Neural crest cell (in vitro differentiated cells): ENCODE measurements at regions not wholly inside any gene's neighbourhood (a gene's known extent, or its start where the extent isn't known, plus 50 kb on each side); places are given as distances from the start of the nearest gene placed in this dataset.

Experiments used
- DNase-seq: peaks from one replicate; pipeline ENCODE4 v3.0.0; 2021; ENCODE audit warnings: low read depth, mixed read lengths, low spot score
- H3K27ac Mint-ChIP-seq: one replicate; pipeline ENCODE4 v1.8.0; 2021; ENCODE audit warnings: mild to moderate bottlenecking, mixed read lengths; ENCODE audit not compliant: unreplicated experiment
- H3K27me3 Mint-ChIP-seq: 2 replicates; pipeline ENCODE4 v1.8.0; 2021; ENCODE audit warnings: low read depth, mild to moderate bottlenecking, mixed read lengths
- H3K36me3 Mint-ChIP-seq: 2 replicates; pipeline ENCODE4 v1.8.0; 2021; ENCODE audit warnings: low read depth, mild to moderate bottlenecking, mixed read lengths
- H3K4me1 Mint-ChIP-seq: 2 replicates; pipeline ENCODE4 v1.8.0; 2021; ENCODE audit warnings: mixed read lengths
- H3K4me3 Mint-ChIP-seq: one replicate; pipeline ENCODE4 v1.8.0; 2021; ENCODE audit warnings: mild to moderate bottlenecking, mixed read lengths
- H3K9me3 Mint-ChIP-seq: 2 replicates; pipeline ENCODE4 v1.8.0; 2021; ENCODE audit warnings: mixed read lengths
- TF ChIP-seq, protein P1 (sequence below): fragments of 200-600 bp; sonication (generic); conservative IDR thresholded peaks from 2 replicates; pipeline ENCODE4 v1.5.0; 2021; ENCODE audit warnings: antibody characterized with exemption, mild to moderate bottlenecking

DNA sequence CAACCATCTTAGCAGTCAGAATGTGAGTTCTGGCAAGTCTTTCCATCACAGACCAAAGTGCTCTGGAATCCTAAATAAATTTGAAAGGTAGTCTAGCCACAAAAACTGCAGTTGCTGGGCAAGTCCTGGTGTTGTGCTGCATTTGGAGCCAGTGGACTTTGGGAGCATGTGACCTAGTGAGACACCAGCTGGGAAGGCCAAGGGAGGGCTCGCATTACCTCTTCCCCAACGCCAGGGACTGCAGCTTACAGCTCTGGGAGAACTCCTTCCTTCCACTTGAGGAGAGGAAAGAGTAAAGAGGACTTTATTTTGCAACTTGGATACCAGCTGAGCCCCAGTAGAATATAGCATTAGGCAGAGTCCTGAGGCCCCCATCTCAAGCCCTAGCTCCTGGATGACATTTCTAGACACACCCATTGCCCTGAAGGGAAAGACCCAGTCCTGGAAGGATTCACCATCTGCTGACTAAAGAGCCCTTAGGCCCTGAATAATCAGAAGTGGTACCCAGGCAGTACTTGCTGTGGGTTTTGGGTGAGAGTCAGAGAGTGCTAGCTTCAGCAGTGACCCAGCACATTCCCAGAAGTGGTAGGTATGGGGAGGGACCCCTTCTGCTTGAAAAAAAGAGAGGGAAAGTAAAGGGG, 190.7 kb downstream of the NUF2 start:
- Mint-ChIP-seq H3K9me3 (peaks cover 7% of the 10 kb centered on the region), H3K27ac (no peak overlapping the region), H3K27me3 (no peaks in the 10 kb centered on the region), H3K4me1 (no peaks in the 10 kb centered on the region), H3K4me3 (no peak overlapping the region), H3K36me3 (peaks cover 2% of the 10 kb centered on the region)
- no peak for DNase-seq
- TF ChIP-seq, protein P1, sequence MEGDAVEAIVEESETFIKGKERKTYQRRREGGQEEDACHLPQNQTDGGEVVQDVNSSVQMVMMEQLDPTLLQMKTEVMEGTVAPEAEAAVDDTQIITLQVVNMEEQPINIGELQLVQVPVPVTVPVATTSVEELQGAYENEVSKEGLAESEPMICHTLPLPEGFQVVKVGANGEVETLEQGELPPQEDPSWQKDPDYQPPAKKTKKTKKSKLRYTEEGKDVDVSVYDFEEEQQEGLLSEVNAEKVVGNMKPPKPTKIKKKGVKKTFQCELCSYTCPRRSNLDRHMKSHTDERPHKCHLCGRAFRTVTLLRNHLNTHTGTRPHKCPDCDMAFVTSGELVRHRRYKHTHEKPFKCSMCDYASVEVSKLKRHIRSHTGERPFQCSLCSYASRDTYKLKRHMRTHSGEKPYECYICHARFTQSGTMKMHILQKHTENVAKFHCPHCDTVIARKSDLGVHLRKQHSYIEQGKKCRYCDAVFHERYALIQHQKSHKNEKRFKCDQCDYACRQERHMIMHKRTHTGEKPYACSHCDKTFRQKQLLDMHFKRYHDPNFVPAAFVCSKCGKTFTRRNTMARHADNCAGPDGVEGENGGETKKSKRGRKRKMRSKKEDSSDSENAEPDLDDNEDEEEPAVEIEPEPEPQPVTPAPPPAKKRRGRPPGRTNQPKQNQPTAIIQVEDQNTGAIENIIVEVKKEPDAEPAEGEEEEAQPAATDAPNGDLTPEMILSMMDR = no peak

DNA sequence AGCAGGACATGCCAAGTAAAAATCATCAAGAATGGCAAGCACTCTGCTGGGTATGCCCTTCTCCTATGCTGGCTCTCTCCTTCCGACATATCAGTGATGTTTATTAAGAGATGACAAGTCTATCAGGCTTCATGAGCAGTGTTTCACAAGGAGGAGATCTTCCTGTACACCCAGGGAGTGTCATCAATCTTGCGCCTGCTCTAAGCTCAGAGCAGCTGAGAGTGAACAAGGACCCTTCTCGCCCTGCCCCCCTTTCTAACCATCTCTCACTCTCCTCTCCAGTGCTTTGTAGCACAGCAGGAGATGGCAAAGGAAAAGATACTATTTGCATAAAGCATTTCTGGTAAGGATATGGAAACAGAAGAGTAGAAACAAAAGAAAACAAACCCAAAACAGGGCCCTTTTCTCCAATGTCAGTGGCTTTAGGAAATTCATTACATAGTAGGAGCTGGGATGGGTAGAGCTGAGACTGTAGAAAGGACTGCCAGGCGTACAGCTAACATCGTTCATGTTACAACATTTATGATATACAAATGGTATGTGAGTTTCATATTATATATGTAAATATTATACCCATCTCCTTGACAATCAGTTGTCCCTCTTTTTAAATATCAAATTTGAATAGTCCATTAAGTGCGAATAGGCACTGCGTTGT, 201.7 kb downstream of the NUF2 start:
- no peaks in the 10 kb centered on the region for H3K27me3 Mint-ChIP-seq
- peak overlapping the region; percentile 73 for H3K27ac Mint-ChIP-seq
- H3K9me3 Mint-ChIP-seq = peaks cover 7% of the 10 kb centered on the region
- H3K4me1 Mint-ChIP-seq = peaks cover 5% of the 10 kb centered on the region
- no peaks in the 10 kb centered on the region for H3K36me3 Mint-ChIP-seq
- no peak overlapping the region for H3K4me3 Mint-ChIP-seq
- TF ChIP-seq, protein P1 = no peak
- DNase-seq = no peak

DNA sequence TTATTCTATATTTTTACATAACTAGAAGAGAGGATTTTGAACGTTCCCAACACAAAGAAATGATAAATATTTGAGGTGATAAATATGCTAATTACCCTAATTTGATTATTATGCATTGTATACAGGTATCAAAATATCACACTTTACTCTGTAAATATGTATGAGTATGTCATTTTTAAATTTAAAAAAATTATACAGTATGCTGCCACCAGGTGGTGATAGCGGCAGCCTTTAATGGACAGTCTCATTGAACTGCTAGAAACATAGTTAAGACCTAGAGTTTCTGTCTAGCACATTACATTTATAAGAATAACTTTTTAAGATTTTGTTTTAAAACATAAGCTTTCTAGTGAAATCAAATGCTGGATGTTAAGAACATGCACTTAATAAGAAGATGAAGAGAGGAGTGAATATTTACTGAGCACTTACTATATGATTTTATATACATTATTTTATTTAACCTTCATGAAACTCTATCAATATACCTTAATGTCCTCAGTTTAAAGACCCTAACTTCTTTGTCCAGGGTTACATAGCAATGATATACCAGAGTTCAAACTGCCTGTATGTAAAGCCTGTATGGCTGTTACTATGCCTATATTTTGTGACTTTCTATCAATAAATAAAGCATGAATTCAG, 207.1 kb downstream of the NUF2 start:
- no peaks in the 10 kb centered on the region for H3K4me1 Mint-ChIP-seq
- H3K9me3 Mint-ChIP-seq = no peaks in the 10 kb centered on the region
- no peak overlapping the region for H3K27ac Mint-ChIP-seq
- no peaks in the 10 kb centered on the region for H3K36me3 Mint-ChIP-seq
- TF ChIP-seq, protein P1 = peak; percentile 81
- no peak for DNase-seq
- H3K4me3 Mint-ChIP-seq = no peak overlapping the region
- H3K27me3 Mint-ChIP-seq = no peaks in the 10 kb centered on the region

DNA sequence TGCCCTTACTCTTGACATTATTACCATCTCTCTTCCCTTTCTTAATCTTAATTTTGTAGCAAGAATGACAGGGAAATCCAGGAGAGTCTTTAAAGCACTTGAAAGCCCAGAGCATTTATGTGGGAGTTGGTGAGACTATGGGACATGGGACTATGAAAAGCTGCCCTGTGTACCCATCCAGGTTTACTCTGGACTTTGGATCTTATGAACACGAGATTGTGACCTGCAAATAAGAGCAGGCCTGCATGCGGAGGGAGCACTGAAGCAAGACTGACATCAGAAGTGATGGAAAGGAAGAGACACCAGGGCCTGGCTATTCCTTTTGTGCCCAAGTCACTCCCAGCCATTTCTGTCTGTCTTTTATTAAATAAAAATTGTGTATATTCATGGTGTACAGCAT, 209.6 kb downstream of the NUF2 start:
- DNase-seq = no peak
- TF ChIP-seq, protein P1 = no peak
- Mint-ChIP-seq H3K4me1 (no peaks in the 10 kb centered on the region), H3K36me3 (no peaks in the 10 kb centered on the region), H3K9me3 (no peaks in the 10 kb centered on the region), H3K27ac (no peak overlapping the region), H3K4me3 (no peak overlapping the region), H3K27me3 (no peaks in the 10 kb centered on the region)

DNA sequence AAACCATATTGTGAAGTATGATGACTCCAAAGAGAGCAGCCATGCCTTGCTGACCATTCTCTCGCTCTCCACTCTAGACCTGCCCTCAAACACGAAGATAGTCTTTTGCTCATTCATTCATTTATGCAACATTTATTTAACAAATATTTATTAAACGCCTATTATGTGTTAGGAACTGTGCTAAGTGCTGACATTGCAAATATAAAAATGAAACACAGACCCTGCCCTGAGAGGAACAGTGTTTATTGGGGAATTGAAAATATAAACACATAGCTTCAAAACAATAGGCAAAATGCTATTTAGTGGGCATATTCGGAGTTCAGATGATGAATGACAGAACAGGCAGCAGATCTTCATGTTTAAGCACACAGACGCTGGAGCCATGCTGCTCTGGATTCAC, 213.6 kb downstream of the NUF2 start:
- Mint-ChIP-seq H3K4me3 (no peak overlapping the region), H3K4me1 (peaks cover 8% of the 10 kb centered on the region), H3K27ac (no peak overlapping the region), H3K27me3 (no peaks in the 10 kb centered on the region), H3K9me3 (no peaks in the 10 kb centered on the region), H3K36me3 (no peaks in the 10 kb centered on the region)
- no peak for DNase-seq
- TF ChIP-seq, protein P1 = no peak
